Psoas muscle (tissue), 7 donors: ENCODE measurements at regions not wholly inside any gene's neighbourhood (a gene's known extent, or its start where the extent isn't known, plus 50 kb on each side); places are given as distances from the start of the nearest gene placed in this dataset.
A peak's percentile ranks its signal among the peaks of the same experiment; 100 is the strongest.
"Not testable (repeated sequence)": the region's sequence is repeated elsewhere in the genome, so short reads cannot be mapped to it uniquely, and the experiment has no call there.

Experiments used
- ATAC-seq, 4 donors: fragments of 200-7000 bp; cut with Tn5 transposase; one replicate each; pipeline ENCODE4 v1.9.1; 2020; ENCODE audit warnings: moderate library complexity in 3 of 4, mild to moderate bottlenecking in 2 of 4
- DNase-seq, 2 donors: peaks; one replicate each; pipeline ENCODE4 v3.0.0-alpha.2; 2020
- H3K27ac ChIP-seq: fragments of 200-600 bp; one replicate; pipeline ENCODE4 v1.8.0; 2022
- H3K27me3 ChIP-seq, 3 donors: fragments of 200-600 bp in 1 of 3; one replicate each; pipeline versions ENCODE4 v1.6.1 to v1.8.0; 2013 to 2022; ENCODE audit warnings: low read length in 2 of 3, mild to moderate bottlenecking in 2 of 3, moderate library complexity in 1 of 3; ENCODE audit not compliant: insufficient read depth in 3 of 3
- H3K36me3 ChIP-seq, 2 donors: fragments of 200-600 bp in 1 of 2; one replicate each; pipeline versions ENCODE4 v1.6.1 to v1.8.0; 2013 to 2022; ENCODE audit warnings: low read depth in 1 of 2, mild to moderate bottlenecking in 1 of 2, moderate library complexity in 1 of 2; ENCODE audit not compliant: insufficient read depth in 1 of 2
- H3K4me1 ChIP-seq: fragments of 200-600 bp; one replicate; pipeline ENCODE4 v1.8.0; 2022
- H3K4me3 ChIP-seq: fragments of 200-600 bp; one replicate; pipeline ENCODE4 v1.8.0; 2022; ENCODE audit warnings: mild to moderate bottlenecking
- H3K9me3 ChIP-seq: fragments of 200-600 bp; one replicate; pipeline ENCODE4 v1.8.0; 2022
- WGBS, 3 donors: extraction: QIAGEN DNeasy Blood & Tissue Kit; methylation state at CpG; one replicate each; pipeline versions ENCODE4 v1.1.6 to v1.1.7; 2013; 5-methylcytosine and 5-hydroxymethylcytosine counted together
- intact Hi-C, 2 donors: fragments of 100-400 bp; cut with DNase I; formaldehyde crosslinking; loops; one replicate each; pipeline versions ENCODE4 v1.11.0 to v1.14.2; 2022
- donor health status: healthy with polysubstance abuse.
- donor health status: DM: no; HTN: no; CAD: no; lungs with moderate emphysema.
- donor health status: Bipolar disorder and iron deficiency.
- donor health status: healthy.
- donor health status: DM: yes; HTN: yes; CAD: no.
- donor health status: DM: no; HTN: no; CAD: no.
- donor health status: DM: yes; HTN: yes; CAD: no.

- no CpG with 5 or more reads among the region's 11 CpGs for WGBS, 3 donors
- not testable (repeated sequence) for DNase-seq
These were observed 5381.9 kb upstream of the TPTE start for GRCh38 chr21:5139528-5139927.

DNA sequence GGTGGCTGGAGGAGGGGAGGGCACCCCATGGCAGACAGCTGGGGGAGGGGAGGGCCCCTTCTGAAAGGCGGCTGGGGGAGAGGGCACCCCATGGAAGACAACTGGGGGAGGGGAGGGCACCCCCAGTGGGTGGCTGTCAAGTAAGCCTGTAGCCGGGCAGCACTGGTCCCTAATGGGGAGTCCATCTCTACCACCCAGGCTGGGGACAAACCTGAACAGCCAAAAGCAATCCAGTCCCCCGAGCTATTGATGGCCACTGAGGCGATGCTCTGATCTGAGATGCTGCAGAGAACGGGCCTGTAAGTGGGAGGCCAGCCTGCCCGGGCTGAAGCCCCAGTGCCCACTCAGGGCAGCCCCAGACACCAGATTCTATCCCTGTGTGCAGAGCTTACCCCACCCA is 5378.4 kb upstream of the TPTE start:
- not testable (repeated sequence) for H3K4me3 ChIP-seq
- 82 to 97% (median 94%) methylated on average over 1 to 5 of the region's 6 CpGs for WGBS, 3 donors
- peak in 1 of 2 donors; percentile 19 for DNase-seq

More at GRCh38 chr21:5139528-5139927, 5381.9 kb upstream of the TPTE start:
- H3K36me3 ChIP-seq, H3K9me3 ChIP-seq, intact Hi-C loops, H3K4me1 ChIP-seq, H3K27ac ChIP-seq, ATAC-seq, H3K4me3 ChIP-seq, H3K27me3 ChIP-seq: not testable (repeated sequence)

DNA sequence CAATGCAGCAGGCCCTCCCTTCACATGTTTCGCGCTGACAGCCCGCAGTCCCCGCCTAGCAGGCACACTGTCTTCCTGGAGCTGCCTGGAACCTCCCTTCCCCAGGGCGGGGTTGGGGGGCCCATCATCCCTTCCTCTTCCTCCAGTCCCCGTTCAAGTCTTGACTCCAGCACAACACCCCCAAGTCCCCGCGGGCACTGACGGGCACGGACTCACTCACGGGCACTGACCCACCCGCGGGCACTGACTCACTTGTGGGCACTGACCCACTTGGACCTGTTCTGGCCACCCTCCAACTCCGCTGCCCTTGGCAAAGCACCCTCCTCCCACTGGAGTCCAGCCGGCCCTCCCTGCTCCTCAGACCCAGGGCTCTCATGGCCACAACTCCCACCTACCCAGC is 5376.7 kb upstream of the TPTE start:
- WGBS, 3 donors, result 71 to 95% (median 87%) methylated on average over 7 to 8 of the region's 15 CpGs
- intact Hi-C loops, H3K4me1 ChIP-seq, H3K9me3 ChIP-seq, H3K36me3 ChIP-seq, H3K4me3 ChIP-seq, H3K27me3 ChIP-seq, H3K27ac ChIP-seq: not testable (repeated sequence)
- DNase-seq, result peak; percentile 12 to 34
- peak in 1 of 4 donors; percentile 12 for ATAC-seq

More for the DNA sequence above, 5378.4 kb upstream of the TPTE start:
- H3K4me1 ChIP-seq, H3K27ac ChIP-seq, intact Hi-C loops, H3K27me3 ChIP-seq, H3K36me3 ChIP-seq, H3K9me3 ChIP-seq: not testable (repeated sequence)
- peak in 1 of 4 donors; percentile 21 for ATAC-seq

DNA sequence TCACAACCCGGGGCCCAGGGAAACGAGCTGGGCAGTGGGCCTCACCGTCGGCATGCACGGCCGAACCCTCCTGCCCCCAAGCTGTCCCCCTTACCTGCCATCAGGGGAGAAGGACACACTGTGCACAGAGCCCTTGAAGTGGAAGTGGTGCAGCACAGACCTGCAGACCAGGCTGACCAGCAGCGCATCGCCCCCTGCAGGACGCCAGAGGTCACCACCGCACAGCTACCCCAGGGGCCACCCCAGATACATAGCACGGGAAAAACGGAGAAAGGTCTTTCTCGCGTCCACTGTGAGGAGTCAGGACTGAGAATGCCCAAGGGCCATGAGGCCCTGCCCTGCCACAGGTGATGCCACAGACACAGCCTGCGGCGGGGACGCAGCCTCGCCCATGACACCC is 5373.7 kb upstream of the TPTE start:
- H3K36me3 ChIP-seq, H3K9me3 ChIP-seq, H3K27me3 ChIP-seq, H3K4me1 ChIP-seq, intact Hi-C loops, H3K27ac ChIP-seq, H3K4me3 ChIP-seq: not testable (repeated sequence)
- WGBS, 3 donors, result 68 to 90% (median 70%) methylated on average over 2 to 8 of the region's 18 CpGs
- ATAC-seq (peak in 2 of 4 donors; percentile 47 to 60), DNase-seq (peak; percentile 9 to 50)

GRCh38 chr21:5149222-5149621 is 5372.2 kb upstream of the TPTE start:
- H3K27me3 ChIP-seq, intact Hi-C loops, H3K4me1 ChIP-seq, H3K4me3 ChIP-seq, H3K9me3 ChIP-seq, DNase-seq, H3K36me3 ChIP-seq, ATAC-seq, H3K27ac ChIP-seq: not testable (repeated sequence)
- WGBS, 3 donors, result 92 to 99% (median 95%) methylated on average over 7 to 9 of the region's 14 CpGs

DNA sequence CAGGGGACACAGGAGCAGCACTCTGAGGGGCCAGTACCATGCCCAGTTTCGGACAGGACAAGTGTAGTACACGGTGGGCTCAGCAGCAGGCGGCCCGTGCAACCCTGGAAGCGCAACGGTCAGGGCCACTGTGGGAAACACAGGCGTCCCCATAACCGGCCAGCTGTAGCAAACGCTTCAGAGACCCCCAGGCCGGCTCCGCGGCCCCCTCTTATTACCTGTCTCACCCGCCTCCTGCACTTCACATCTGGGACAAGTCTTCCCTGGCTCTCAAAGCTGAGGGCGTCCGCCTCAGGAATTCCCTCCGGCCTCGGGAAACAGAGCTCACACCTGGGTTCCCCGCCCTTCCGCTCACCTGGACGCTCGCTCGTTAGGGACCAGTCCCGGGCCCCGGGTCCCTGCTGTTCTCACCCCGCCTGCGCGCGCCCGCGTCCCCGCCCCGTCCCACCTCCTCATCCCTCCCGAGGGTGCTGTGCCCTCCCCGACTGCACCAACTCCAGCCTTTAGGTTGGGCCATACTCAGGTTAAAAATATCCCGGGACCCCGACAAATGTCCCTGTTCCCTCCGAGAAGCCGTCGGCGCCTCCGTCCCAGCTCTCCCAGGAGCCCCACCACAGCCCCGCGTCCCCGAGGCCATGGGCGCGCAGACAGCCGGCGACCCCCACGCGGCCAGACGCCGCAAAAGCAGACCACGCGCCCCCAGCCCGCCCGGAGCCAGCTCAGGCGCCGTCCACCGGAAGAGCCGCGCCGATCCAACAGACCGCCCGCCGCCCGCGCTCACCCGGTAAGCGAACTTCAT is 5367.3 kb upstream of the TPTE start:
- H3K9me3 ChIP-seq, H3K27me3 ChIP-seq, H3K27ac ChIP-seq, H3K4me1 ChIP-seq, H3K36me3 ChIP-seq, intact Hi-C loops: not testable (repeated sequence)
- ATAC-seq, result peak; percentile 6 to 36 (median 23)
- WGBS, 3 donors, result 0 to 3% (median 2%) methylated on average over 3 to 22 of the region's 69 CpGs
- H3K4me3 ChIP-seq, result peak overlapping the region; percentile 58
- DNase-seq, result peak; percentile 13 to 36

DNA sequence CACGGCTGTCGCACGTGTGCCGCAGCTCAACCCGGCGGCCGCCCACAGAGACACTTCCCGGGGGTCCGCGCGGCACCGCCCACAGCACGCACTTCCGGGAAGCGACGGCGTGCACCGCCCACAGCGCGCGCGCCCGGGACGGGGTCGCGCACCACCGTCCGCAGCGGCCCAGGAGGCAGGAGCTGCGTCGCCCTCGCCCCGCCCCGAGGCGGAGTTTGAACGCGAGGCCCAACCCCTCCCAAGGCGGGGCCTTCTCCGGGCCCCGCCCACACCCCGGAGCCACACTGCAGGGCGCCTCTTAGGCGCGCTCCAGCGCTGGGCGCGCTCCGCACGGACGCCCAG is 5366.8 kb upstream of the TPTE start:
- H3K27ac ChIP-seq, intact Hi-C loops: not testable (repeated sequence)
- WGBS, 3 donors, result 0% methylated on average over 2 to 34 of the region's 50 CpGs

DNA sequence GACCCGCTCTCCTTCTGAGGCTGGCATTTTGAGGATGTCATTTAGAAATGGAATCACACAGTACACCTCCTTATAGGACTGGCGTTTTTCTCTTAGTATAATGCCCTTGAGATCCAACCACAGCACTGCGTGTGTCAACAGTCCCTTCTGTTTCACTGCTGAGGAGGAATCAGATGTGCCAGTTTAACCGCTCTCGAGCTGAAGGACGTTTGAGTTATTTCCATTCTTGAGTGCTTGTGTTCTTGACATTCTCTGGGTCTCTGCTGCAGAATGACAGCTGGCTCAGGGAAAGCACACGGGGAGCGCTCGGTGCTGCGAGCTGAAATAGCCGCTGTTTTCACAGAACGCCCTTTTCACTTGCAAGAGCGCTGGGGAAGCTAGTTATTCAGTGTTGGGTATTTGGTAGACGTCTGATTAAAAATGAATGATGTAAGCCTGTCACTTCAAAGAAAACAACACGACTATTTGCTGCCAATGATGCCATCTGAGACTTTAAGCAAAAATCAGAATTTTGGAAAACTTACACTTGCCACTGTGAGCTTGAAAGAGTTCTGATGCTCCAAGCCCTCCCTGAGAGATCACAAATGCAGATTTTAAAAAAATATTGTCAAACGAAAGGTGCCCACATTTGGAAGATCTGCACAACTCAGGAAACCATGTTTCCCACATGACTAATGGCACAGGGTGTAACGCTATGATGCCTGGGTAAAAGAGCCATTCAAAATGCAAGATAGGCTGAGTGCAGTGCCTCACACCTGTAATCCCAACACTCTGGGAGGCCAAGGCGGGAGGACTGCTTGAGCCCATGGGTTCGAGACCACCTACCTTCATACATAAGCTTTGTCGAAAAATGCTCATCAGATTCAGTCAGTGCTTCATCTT is 5358.4 kb upstream of the TPTE start:
- H3K27me3 ChIP-seq, H3K4me1 ChIP-seq: not testable (repeated sequence)

More for the DNA sequence above, 5366.8 kb upstream of the TPTE start:
- H3K36me3 ChIP-seq, H3K27me3 ChIP-seq, H3K9me3 ChIP-seq, H3K4me1 ChIP-seq: not testable (repeated sequence)
- H3K4me3 ChIP-seq, result peak overlapping the region; percentile 58
- DNase-seq (peak; percentile 84 to 93), ATAC-seq (peak; percentile 99 to 100 (median 100))

GRCh38 chr21:5165829-5166228 is 5355.6 kb upstream of the TPTE start:
- H3K27me3 ChIP-seq, H3K4me3 ChIP-seq, DNase-seq, H3K9me3 ChIP-seq, H3K4me1 ChIP-seq, intact Hi-C loops, H3K27ac ChIP-seq, H3K36me3 ChIP-seq: not testable (repeated sequence)
- no CpG with 5 or more reads among the region's 7 CpGs for WGBS, 3 donors
- peak in 1 of 4 donors; percentile 30 for ATAC-seq

More for the DNA sequence above, 5358.4 kb upstream of the TPTE start:
- H3K27ac ChIP-seq, H3K4me3 ChIP-seq, H3K9me3 ChIP-seq, ATAC-seq, DNase-seq, H3K36me3 ChIP-seq, intact Hi-C loops: not testable (repeated sequence)
- no CpG with 5 or more reads among the region's 20 CpGs for WGBS, 3 donors
